ENCODE measurements at regions not wholly inside any gene's neighbourhood (a gene's known extent, or its start where the extent isn't known, plus 50 kb on each side); places are given as distances from the start of the nearest gene placed in this dataset.

DNA sequence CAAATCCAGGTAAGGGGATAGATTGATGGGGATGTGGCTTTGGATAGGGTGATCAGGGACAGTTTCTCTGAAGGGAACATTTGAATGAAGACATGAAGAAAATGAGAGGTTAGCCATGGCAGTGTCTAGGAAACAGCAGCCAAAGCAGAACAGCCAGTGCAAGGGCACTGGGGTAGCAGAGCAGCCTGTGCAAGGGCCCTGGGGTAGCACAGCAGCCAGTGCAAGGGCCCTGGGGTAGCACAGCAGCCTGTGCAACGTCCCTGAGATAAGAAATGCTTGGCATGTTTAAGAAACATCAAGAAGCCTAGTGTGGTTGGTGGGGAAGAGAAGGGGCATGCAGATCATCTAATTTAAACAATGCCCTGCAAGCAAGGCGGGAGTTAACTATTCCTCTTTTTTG, 128.5 kb downstream of the IRX5 start:
- H3K9ac ChIP-seq (ENCODE audit: low read length) = no peak overlapping the region
- H2BK120ac ChIP-seq (ENCODE audit: insufficient read depth, low read length, poor library complexity) = no peak overlapping the region
- no peak overlapping the region for H2BK12ac ChIP-seq (ENCODE audit: low read length)
- H3K4me1 ChIP-seq (ENCODE audit: control insufficient read depth in 1 of 2, insufficient read depth in 2 of 2, low read length in 2 of 2) = no peaks in the 10 kb centered on the region
- no peak overlapping the region for H2AFZ ChIP-seq (ENCODE audit: insufficient read depth, low read length, poor library complexity)
- WGBS (ENCODE audit: extremely low coverage, insufficient coverage, insufficient read length) = no CpG with 5 or more reads among the region's 2 CpGs
- no peak overlapping the region for H3K4me2 ChIP-seq (ENCODE audit: low read length)
- peaks cover 6% of the 10 kb centered on the region for H3K9me3 ChIP-seq (ENCODE audit: insufficient read depth, low read depth, low read length)
- H4K91ac ChIP-seq (ENCODE audit: low read depth, low read length) = no peak overlapping the region
- no peak overlapping the region for H2BK5ac ChIP-seq (ENCODE audit: low read depth, low read length, poor library complexity)
- peaks cover 22% of the 10 kb centered on the region for H3K27me3 ChIP-seq (ENCODE audit: insufficient read depth, low read length)
- H3K23ac ChIP-seq (ENCODE audit: low read length) = no peak overlapping the region
- no peaks in the 10 kb centered on the region for H3K36me3 ChIP-seq (ENCODE audit: control insufficient read depth in 1 of 2, insufficient read depth in 2 of 2, low read length in 2 of 2)
- no peak for DNase-seq
- H3K27ac ChIP-seq (ENCODE audit: low read depth, low read length) = no peak overlapping the region
- no peaks in the 10 kb centered on the region for H3K79me2 ChIP-seq (ENCODE audit: control insufficient read depth, insufficient read depth, low read length, poor library complexity)
- no peak overlapping the region for H3K4me3 ChIP-seq (ENCODE audit: low read depth, low read length)
- no peak overlapping the region for H4K12ac ChIP-seq (ENCODE audit: low read depth, low read length)
- H3K14ac ChIP-seq (ENCODE audit: low read length) = no peak overlapping the region
- H3K79me1 ChIP-seq (ENCODE audit: low read length) = no peaks in the 10 kb centered on the region
- H3K4ac ChIP-seq (ENCODE audit: low read depth, low read length) = no peak overlapping the region
- no peak overlapping the region for H3K18ac ChIP-seq (ENCODE audit: low read length)
- no peak overlapping the region for H4K8ac ChIP-seq (ENCODE audit: low read depth, low read length)
- H2AK5ac ChIP-seq (ENCODE audit: low read length) = no peak overlapping the region

DNA sequence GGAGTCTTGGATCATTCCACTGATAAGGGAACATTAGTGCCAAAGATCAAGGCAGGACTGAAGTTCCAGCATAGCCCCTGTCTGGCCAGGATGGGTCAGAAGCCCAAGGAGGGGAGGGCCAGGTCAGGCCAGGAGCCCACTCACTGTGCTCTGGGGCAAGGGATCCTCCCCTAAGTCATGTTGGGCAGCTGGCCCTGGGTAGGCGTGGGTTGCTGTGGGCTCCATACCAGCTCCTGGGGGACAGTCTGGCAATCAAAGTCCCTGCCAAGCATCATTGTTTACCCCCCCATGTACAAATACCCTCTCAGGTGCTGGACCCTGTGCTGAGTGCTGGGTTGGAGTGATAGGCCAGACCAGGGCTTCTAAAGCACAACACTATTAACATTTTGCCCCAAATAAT, 130.5 kb downstream of the IRX5 start:
- Histone ChIP-seq H3K27ac (ENCODE audit: low read depth, low read length) (no peak overlapping the region), H3K18ac (ENCODE audit: low read length) (no peak overlapping the region), H3K23ac (ENCODE audit: low read length) (no peak overlapping the region), H3K27me3 (ENCODE audit: insufficient read depth, low read length) (peaks cover 19% of the 10 kb centered on the region), H2BK5ac (ENCODE audit: low read depth, low read length, poor library complexity) (no peak overlapping the region), H3K4ac (ENCODE audit: low read depth, low read length) (no peak overlapping the region), H3K9ac (ENCODE audit: low read length) (no peak overlapping the region), H2BK120ac (ENCODE audit: insufficient read depth, low read length, poor library complexity) (no peak overlapping the region), H3K4me3 (ENCODE audit: low read depth, low read length) (no peak overlapping the region), H3K79me1 (ENCODE audit: low read length) (no peaks in the 10 kb centered on the region), H3K14ac (ENCODE audit: low read length) (no peak overlapping the region), H2BK12ac (ENCODE audit: low read length) (no peak overlapping the region), H2AK5ac (ENCODE audit: low read length) (no peak overlapping the region), H3K36me3 (ENCODE audit: control insufficient read depth in 1 of 2, insufficient read depth in 2 of 2, low read length in 2 of 2) (no peaks in the 10 kb centered on the region), H4K12ac (ENCODE audit: low read depth, low read length) (no peak overlapping the region), H3K79me2 (ENCODE audit: control insufficient read depth, insufficient read depth, low read length, poor library complexity) (no peaks in the 10 kb centered on the region), H3K4me1 (ENCODE audit: control insufficient read depth in 1 of 2, insufficient read depth in 2 of 2, low read length in 2 of 2) (no peaks in the 10 kb centered on the region), H4K8ac (ENCODE audit: low read depth, low read length) (no peak overlapping the region), H4K91ac (ENCODE audit: low read depth, low read length) (no peak overlapping the region), H3K4me2 (ENCODE audit: low read length) (no peak overlapping the region), H2AFZ (ENCODE audit: insufficient read depth, low read length, poor library complexity) (no peak overlapping the region), H3K9me3 (ENCODE audit: insufficient read depth, low read depth, low read length) (peaks cover 2% of the 10 kb centered on the region)
- WGBS (ENCODE audit: extremely low coverage, insufficient coverage, insufficient read length) = no CpG with 5 or more reads among the region's 1 CpG
- DNase-seq = no peak

DNA sequence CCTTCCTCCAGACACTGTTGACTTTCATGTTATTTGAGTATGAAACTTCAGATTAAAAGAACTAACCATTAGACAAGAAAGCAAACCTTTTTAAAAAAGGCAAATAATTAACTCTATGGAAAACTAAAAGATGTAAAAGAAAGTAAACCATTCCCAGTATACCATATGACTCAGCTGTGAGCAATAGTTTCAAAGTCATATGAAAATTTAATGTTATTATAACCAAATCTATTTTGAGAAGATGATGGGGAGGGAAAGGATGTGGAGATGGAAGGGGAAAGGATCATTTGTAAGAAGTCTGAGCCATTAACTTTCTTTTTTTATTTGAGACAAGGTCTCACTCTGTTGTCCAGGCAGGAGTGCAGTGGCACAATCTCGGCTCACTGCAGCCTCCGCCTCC, 131.8 kb downstream of the IRX5 start:
- no peak for DNase-seq
- H3K18ac ChIP-seq (ENCODE audit: low read length) = no peak overlapping the region
- no peak overlapping the region for H3K9ac ChIP-seq (ENCODE audit: low read length)
- H3K79me2 ChIP-seq (ENCODE audit: control insufficient read depth, insufficient read depth, low read length, poor library complexity) = no peaks in the 10 kb centered on the region
- no peak overlapping the region for H3K4ac ChIP-seq (ENCODE audit: low read depth, low read length)
- no peaks in the 10 kb centered on the region for H3K9me3 ChIP-seq (ENCODE audit: insufficient read depth, low read depth, low read length)
- peaks cover 6% of the 10 kb centered on the region for H3K27me3 ChIP-seq (ENCODE audit: insufficient read depth, low read length)
- no peak overlapping the region for H3K14ac ChIP-seq (ENCODE audit: low read length)
- no peak overlapping the region for H2AFZ ChIP-seq (ENCODE audit: insufficient read depth, low read length, poor library complexity)
- H4K12ac ChIP-seq (ENCODE audit: low read depth, low read length) = no peak overlapping the region
- no peaks in the 10 kb centered on the region for H3K79me1 ChIP-seq (ENCODE audit: low read length)
- no peak overlapping the region for H2BK120ac ChIP-seq (ENCODE audit: insufficient read depth, low read length, poor library complexity)
- H2AK5ac ChIP-seq (ENCODE audit: low read length) = no peak overlapping the region
- no peak overlapping the region for H2BK5ac ChIP-seq (ENCODE audit: low read depth, low read length, poor library complexity)
- H3K4me3 ChIP-seq (ENCODE audit: low read depth, low read length) = no peak overlapping the region
- no peaks in the 10 kb centered on the region for H3K4me1 ChIP-seq (ENCODE audit: control insufficient read depth in 1 of 2, insufficient read depth in 2 of 2, low read length in 2 of 2)
- no peak overlapping the region for H3K23ac ChIP-seq (ENCODE audit: low read length)
- H3K4me2 ChIP-seq (ENCODE audit: low read length) = no peak overlapping the region
- no peak overlapping the region for H4K91ac ChIP-seq (ENCODE audit: low read depth, low read length)
- no CpG with 5 or more reads among the region's 2 CpGs for WGBS (ENCODE audit: extremely low coverage, insufficient coverage, insufficient read length)
- no peak overlapping the region for H3K27ac ChIP-seq (ENCODE audit: low read depth, low read length)
- no peak overlapping the region for H4K8ac ChIP-seq (ENCODE audit: low read depth, low read length)
- H3K36me3 ChIP-seq (ENCODE audit: control insufficient read depth in 1 of 2, insufficient read depth in 2 of 2, low read length in 2 of 2) = no peaks in the 10 kb centered on the region
- no peak overlapping the region for H2BK12ac ChIP-seq (ENCODE audit: low read length)

DNA sequence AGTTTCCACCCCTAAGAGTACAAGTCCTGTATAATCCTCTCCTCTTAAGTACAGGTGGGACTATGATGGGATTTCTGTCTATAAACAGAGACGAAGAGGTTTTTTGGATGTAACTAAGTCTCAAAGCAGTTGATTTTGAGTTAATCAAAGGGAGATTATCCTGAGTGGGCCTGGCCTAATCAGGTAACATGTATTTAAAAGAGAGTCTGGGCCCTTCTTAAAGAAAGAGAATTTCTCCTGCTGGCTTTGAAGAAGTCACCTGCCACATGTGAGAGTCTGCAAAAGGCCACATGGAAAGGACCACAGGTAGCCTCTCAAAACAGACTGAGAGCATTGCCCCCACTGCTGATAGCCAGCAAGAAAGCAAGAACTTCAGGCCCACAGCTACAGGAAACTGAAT, 142.3 kb downstream of the IRX5 start:
- peaks cover 2% of the 10 kb centered on the region for H3K9me3 ChIP-seq (ENCODE audit: insufficient read depth, low read depth, low read length)
- no peak overlapping the region for H4K8ac ChIP-seq (ENCODE audit: low read depth, low read length)
- no peaks in the 10 kb centered on the region for H3K79me2 ChIP-seq (ENCODE audit: control insufficient read depth, insufficient read depth, low read length, poor library complexity)
- no peak overlapping the region for H4K12ac ChIP-seq (ENCODE audit: low read depth, low read length)
- H2AFZ ChIP-seq (ENCODE audit: insufficient read depth, low read length, poor library complexity) = no peak overlapping the region
- no peak overlapping the region for H3K4me2 ChIP-seq (ENCODE audit: low read length)
- no peak for DNase-seq
- no peaks in the 10 kb centered on the region for H3K27me3 ChIP-seq (ENCODE audit: insufficient read depth, low read length)
- no peak overlapping the region for H2BK120ac ChIP-seq (ENCODE audit: insufficient read depth, low read length, poor library complexity)
- no peaks in the 10 kb centered on the region for H3K79me1 ChIP-seq (ENCODE audit: low read length)
- no peak overlapping the region for H2BK5ac ChIP-seq (ENCODE audit: low read depth, low read length, poor library complexity)
- no peaks in the 10 kb centered on the region for H3K36me3 ChIP-seq (ENCODE audit: control insufficient read depth in 1 of 2, insufficient read depth in 2 of 2, low read length in 2 of 2)
- H3K27ac ChIP-seq (ENCODE audit: low read depth, low read length) = no peak overlapping the region
- no peak overlapping the region for H3K4ac ChIP-seq (ENCODE audit: low read depth, low read length)
- H2BK12ac ChIP-seq (ENCODE audit: low read length) = no peak overlapping the region
- H3K18ac ChIP-seq (ENCODE audit: low read length) = no peak overlapping the region
- no peak overlapping the region for H3K9ac ChIP-seq (ENCODE audit: low read length)
- H4K91ac ChIP-seq (ENCODE audit: low read depth, low read length) = no peak overlapping the region
- H3K4me1 ChIP-seq (ENCODE audit: control insufficient read depth in 1 of 2, insufficient read depth in 2 of 2, low read length in 2 of 2) = no peaks in the 10 kb centered on the region
- WGBS (ENCODE audit: extremely low coverage, insufficient coverage, insufficient read length) = no CpG with 5 or more reads among the region's 1 CpG
- H2AK5ac ChIP-seq (ENCODE audit: low read length) = no peak overlapping the region
- H3K14ac ChIP-seq (ENCODE audit: low read length) = no peak overlapping the region
- H3K4me3 ChIP-seq (ENCODE audit: low read depth, low read length) = no peak overlapping the region
- H3K23ac ChIP-seq (ENCODE audit: low read length) = no peak overlapping the region
